Left lung (tissue), 4 donors: ENCODE measurements at regions not wholly inside any gene's neighbourhood (a gene's known extent, or its start where the extent isn't known, plus 50 kb on each side); places are given as distances from the start of the nearest gene placed in this dataset.

Experiments used
- ATAC-seq: fragments of 200-7000 bp; cut with Tn5 transposase; one replicate; pipeline ENCODE4 v1.9.1; 2020; ENCODE audit warnings: moderate library complexity
- DNase-seq, 4 donors: peaks; one replicate each; pipeline ENCODE4 v3.0.0-alpha.2; 2013 to 2020
- H3K27ac ChIP-seq, 2 donors: fragments of 200-600 bp; sonication (generic) in 1 of 2; one replicate each; pipeline versions ENCODE4 v1.5.0 to v1.8.0; 2020 to 2021
- H3K27me3 ChIP-seq, 2 donors: fragments of 200-600 bp; sonication (generic) in 1 of 2; one replicate each; pipeline versions ENCODE4 v1.5.0 to v1.8.0; 2020 to 2021
- H3K36me3 ChIP-seq, 2 donors: fragments of 200-600 bp; sonication (generic) in 1 of 2; one replicate each; pipeline versions ENCODE4 v1.5.0 to v1.8.0; 2020 to 2021
- H3K4me1 ChIP-seq, 2 donors: fragments of 200-600 bp; one replicate each; pipeline ENCODE4 v1.8.0; 2021
- H3K4me3 ChIP-seq, 2 donors: fragments of 200-600 bp; sonication (generic) in 1 of 2; one replicate each; pipeline versions ENCODE4 v1.5.0 to v1.8.0; 2020 to 2021; ENCODE audit warnings: mild to moderate bottlenecking in 1 of 2
- H3K9me3 ChIP-seq, 2 donors: fragments of 200-600 bp; sonication (generic) in 1 of 2; one replicate each; pipeline versions ENCODE4 v1.5.0 to v1.8.0; 2020 to 2021
- CTCF ChIP-seq, 2 donors: fragments of 200-600 bp; sonication (generic) in 1 of 2; IDR thresholded peaks; one replicate each; pipeline versions ENCODE4 v1.5.0 to v1.8.0; 2021; ENCODE audit warnings: antibody characterized with exemption in 2 of 2
- intact Hi-C, 2 donors: fragments of 100-400 bp; cut with DNase I; formaldehyde crosslinking; loops; one replicate each; pipeline versions ENCODE4 v1.11.2 to v1.14.2; 2022
- donor health status: DM: no; HTN: yes; CAD: no.
- donor health status: DM: no; HTN: no; CAD: no.

GRCh38 chr7:129366-130221, 62.8 kb upstream of the FAM20C start:
- Histone ChIP-seq H3K4me1 (peaks cover 9 to 37% of the 10 kb centered on the region in 2 donors), H3K27ac (peak overlapping the region in 1 of 2 donors; percentile 20), H3K4me3 (no peak overlapping the region), H3K36me3 (no peaks in the 10 kb centered on the region), H3K27me3 (peaks cover 0 to 7% of the 10 kb centered on the region in 2 donors), H3K9me3 (no peaks in the 10 kb centered on the region)
- peak in 2 of 4 donors; percentile 34 to 58 for DNase-seq
- no peak for TF ChIP-seq CTCF (IDR thresholded peaks at IDR 0.05)
- intact Hi-C loops: no loop called here
- peak; percentile 42 for ATAC-seq

- Histone ChIP-seq H3K27ac (no peak overlapping the region), H3K27me3 (peaks cover 0 to 7% of the 10 kb centered on the region in 2 donors), H3K4me3 (no peak overlapping the region), H3K9me3 (no peaks in the 10 kb centered on the region), H3K36me3 (no peaks in the 10 kb centered on the region), H3K4me1 (peaks cover 9 to 37% of the 10 kb centered on the region in 2 donors)
- intact Hi-C loops: no loop called here
- ATAC-seq (no peak), DNase-seq (peak in 1 of 4 donors; percentile 28)
- TF ChIP-seq CTCF (IDR thresholded peaks at IDR 0.05): no peak
Observed at GRCh38 chr7:130222-130572, 62.2 kb upstream of the FAM20C start.

- Histone ChIP-seq H3K36me3 (no peaks in the 10 kb centered on the region), H3K4me3 (no peak overlapping the region), H3K9me3 (no peaks in the 10 kb centered on the region), H3K4me1 (peaks cover 9 to 37% of the 10 kb centered on the region in 2 donors), H3K27me3 (peaks cover 0 to 7% of the 10 kb centered on the region in 2 donors), H3K27ac (no peak overlapping the region)
- intact Hi-C loops: no loop called here
- ATAC-seq: no peak
- DNase-seq: peak in 2 of 4 donors; percentile 19 to 69
- TF ChIP-seq CTCF (IDR thresholded peaks at IDR 0.05): no peak
Observed at GRCh38 chr7:130875-131780, 61.2 kb upstream of the FAM20C start.

GRCh38 chr7:131781-132482, 60.4 kb upstream of the FAM20C start:
- no peaks in the 10 kb centered on the region for H3K36me3 ChIP-seq
- no peak overlapping the region for H3K27ac ChIP-seq
- DNase-seq (peak; percentile 50 to 73 (median 60)), ATAC-seq (peak; percentile 40)
- peaks cover 0 to 7% of the 10 kb centered on the region in 2 donors for H3K27me3 ChIP-seq
- H3K4me1 ChIP-seq: peaks cover 9 to 37% of the 10 kb centered on the region in 2 donors
- H3K4me3 ChIP-seq: no peak overlapping the region
- intact Hi-C loops: no loop called here
- no peak for TF ChIP-seq CTCF (IDR thresholded peaks at IDR 0.05)
- H3K9me3 ChIP-seq: no peaks in the 10 kb centered on the region
